SK-N-SH (cell line): ENCODE measurements at regions not wholly inside any gene's neighbourhood (a gene's known extent, or its start where the extent isn't known, plus 50 kb on each side); places are given as distances from the start of the nearest gene placed in this dataset.

ENCODE experiments used
- CTCF ChIA-PET: fragments of 300-600, 350-600 bp; formaldehyde crosslinking; extraction: SDS; loops from one replicate; lab custom pipeline; 2021; lab: Yijun Ruan, JAX
- POLR2A ChIA-PET: fragments of 350-600 bp; sonication (Branson Sonifier 250); formaldehyde crosslinking; extraction: SDS; loops from one replicate; lab custom pipeline; 2020; ENCODE audit warnings: antibody characterized with exemption, inconsistent platforms; lab: Yijun Ruan, JAX
- DNase-seq: peaks from one replicate; pipeline ENCODE4 v3.0.0; 2012
- H2AFZ ChIP-seq: fragments of 200-600 bp; sonication (generic); 2 replicates; pipeline ENCODE4 v1.8.1; 2016; ENCODE audit warnings: antibody characterized with exemption, mild to moderate bottlenecking, low read depth
- H3F3A ChIP-seq: fragments of 200-600 bp; sonication (generic); replicated peaks from 2 replicates; pipeline ENCODE3; 2016; ENCODE audit warnings: antibody characterized with exemption, mild to moderate bottlenecking; ENCODE audit not compliant: insufficient read depth
- H3K27ac ChIP-seq, 2 experiments: fragments of 200-500 bp in 1 of 2; fragments of 200-600 bp in 1 of 2; sonication (Bioruptor generic) in 1 of 2; sonication (generic), shearing (Covaris generic) in 1 of 2; 2 replicates each; pipeline versions ENCODE4 v1.5.1 to v1.6.1; 2014 to 2016; ENCODE audit warnings: low read depth in 2 of 2, inconsistent platforms in 1 of 2, low read length in 1 of 2, mild to moderate bottlenecking in 1 of 2, mixed read lengths in 1 of 2
- H3K27me3 ChIP-seq: fragments of 200-600 bp; sonication (generic), shearing (Covaris generic); 2 replicates; pipeline ENCODE4 v1.6.1; 2016; ENCODE audit warnings: mixed run types; ENCODE audit not compliant: insufficient read depth
- H3K36me3 ChIP-seq, 2 experiments: fragments of 200-500 bp in 1 of 2; fragments of 200-600 bp in 1 of 2; sonication (Bioruptor generic) in 1 of 2; sonication (generic) in 1 of 2; replicated peaks in 1 of 2; 2 replicates each; pipeline versions ENCODE3 to v1.5.1; 2014 to 2016; ENCODE audit warnings: low read length in 1 of 2, mild to moderate bottlenecking in 1 of 2; ENCODE audit not compliant: insufficient read depth in 2 of 2, control insufficient read depth in 1 of 2
- H3K4me1 ChIP-seq, 2 experiments: fragments of 200-500 bp in 1 of 2; fragments of 200-600 bp in 1 of 2; sonication (Bioruptor generic) in 1 of 2; sonication (generic), shearing (Covaris generic) in 1 of 2; 2 replicates each; pipeline versions ENCODE4 v1.5.1 to v1.6.1; 2014 to 2016; ENCODE audit warnings: low read depth in 1 of 2, low read length in 1 of 2, mixed run types in 1 of 2; ENCODE audit not compliant: insufficient read depth in 2 of 2, control insufficient read depth in 1 of 2
- H3K4me2 ChIP-seq: fragments of 200-600 bp; sonication (generic), shearing (Covaris generic); 2 replicates; pipeline ENCODE4 v1.6.1; 2017; ENCODE audit warnings: mixed run types
- H3K4me3 ChIP-seq, 2 experiments: fragments of 200-500 bp in 1 of 2; fragments of 200-600 bp in 1 of 2; sonication (Bioruptor generic) in 1 of 2; sonication (generic), shearing (Covaris generic) in 1 of 2; 2 replicates each; pipeline versions ENCODE4 v1.5.1 to v1.8.1; 2014 to 2016; ENCODE audit warnings: low read depth in 2 of 2, inconsistent platforms in 1 of 2, low read length in 1 of 2, mild to moderate bottlenecking in 1 of 2, mixed read lengths in 1 of 2, moderate library complexity in 1 of 2
- H3K79me2 ChIP-seq: fragments of 200-600 bp; sonication (generic); 2 replicates; pipeline ENCODE4 v1.8.1; 2017; ENCODE audit warnings: mild to moderate bottlenecking; ENCODE audit not compliant: insufficient read depth
- H3K9ac ChIP-seq: fragments of 200-600 bp; sonication (generic); 2 replicates; pipeline ENCODE4 v1.6.1; 2017; ENCODE audit warnings: mixed run types
- H3K9me2 ChIP-seq: fragments of 200-600 bp; sonication (generic); 2 replicates; pipeline ENCODE4 v1.6.1; 2017; ENCODE audit warnings: mixed run types
- H3K9me3 ChIP-seq: fragments of 200-600 bp; sonication (generic); 2 replicates; pipeline ENCODE4 v1.6.1; 2017; ENCODE audit warnings: mixed run types, mild to moderate bottlenecking, moderate library complexity
- H4K20me1 ChIP-seq: fragments of 200-600 bp; sonication (generic); 2 replicates; pipeline ENCODE4 v1.6.1; 2017; ENCODE audit warnings: mild to moderate bottlenecking, mixed run types; ENCODE audit not compliant: insufficient read depth
- CHD2 ChIP-seq: fragments of 150-350 bp; IDR thresholded peaks from 2 replicates; pipeline ENCODE4 v1.6.1; 2018; ENCODE audit warnings: low read length; ENCODE audit not compliant: partially characterized antibody
- EP300 ChIP-seq, 2 experiments: IDR thresholded peaks; 2 replicates each; pipeline versions ENCODE4 v1.4.0 to v1.6.1; 2012; ENCODE audit warnings: borderline replicate concordance in 1 of 2, low read depth in 1 of 2, low read length in 1 of 2
- EZH2phosphoT487 ChIP-seq: fragments of 200-600 bp; sonication (generic); IDR thresholded peaks from 2 replicates; pipeline ENCODE4 v1.6.1; 2017; ENCODE audit warnings: low read depth, mixed run types, mild to moderate bottlenecking, antibody characterized with exemption, moderate library complexity, borderline replicate concordance
- FOSL2 ChIP-seq: IDR thresholded peaks from 2 replicates; pipeline ENCODE4 v1.4.0; 2012; ENCODE audit warnings: low read depth, mild to moderate bottlenecking, moderate library complexity, borderline replicate concordance
- FOXJ3 ChIP-seq: sonication (generic); formaldehyde crosslinking; IDR thresholded peaks from 2 replicates; pipeline ENCODE4 v1.5.1; 2020; ENCODE audit warnings: mild to moderate bottlenecking, missing genetic modification reagents
- FOXM1 ChIP-seq: IDR thresholded peaks from 2 replicates; pipeline ENCODE4 v1.4.0; 2012; ENCODE audit warnings: low read depth, mild to moderate bottlenecking
- GABPA ChIP-seq: IDR thresholded peaks from 2 replicates; pipeline ENCODE4 v1.4.0; 2012; ENCODE audit warnings: low read depth, mild to moderate bottlenecking
- GATA2 ChIP-seq: sonication (generic); formaldehyde crosslinking; IDR thresholded peaks from 2 replicates; pipeline ENCODE4 v1.5.0; 2020; ENCODE audit warnings: mild to moderate bottlenecking, missing genetic modification reagents
- MAX ChIP-seq: IDR thresholded peaks from 2 replicates; pipeline ENCODE4 v1.4.0; 2012; ENCODE audit warnings: low read depth
- MEF2A ChIP-seq: IDR thresholded peaks from 2 replicates; pipeline ENCODE4 v1.4.0; 2012; ENCODE audit warnings: low read depth, borderline replicate concordance
- MXI1 ChIP-seq: IDR thresholded peaks from 2 replicates; pipeline ENCODE4 v1.6.1; 2012; ENCODE audit warnings: mild to moderate bottlenecking, low read depth, low read length, improper control_type of control experiment
- NRF1 ChIP-seq: IDR thresholded peaks from 2 replicates; pipeline ENCODE4 v1.6.1; 2012; ENCODE audit warnings: low read depth, mild to moderate bottlenecking, low read length
- RAD21 ChIP-seq: IDR thresholded peaks from 2 replicates; pipeline ENCODE4 v1.6.1; 2012; ENCODE audit warnings: mild to moderate bottlenecking, low read length
- RCOR1 ChIP-seq: fragments of 150-350 bp; IDR thresholded peaks from 2 replicates; pipeline ENCODE4 v1.6.1; 2017; ENCODE audit warnings: antibody characterized with exemption, low read length
- RXRA ChIP-seq: IDR thresholded peaks from 2 replicates; pipeline ENCODE4 v1.4.0; 2012; ENCODE audit warnings: low read depth, mild to moderate bottlenecking, borderline replicate concordance
- TAF1 ChIP-seq: IDR thresholded peaks from 2 replicates; pipeline ENCODE4 v1.6.1; 2012; ENCODE audit warnings: low read depth, mild to moderate bottlenecking, low read length, moderate library complexity, borderline replicate concordance
- USF2 ChIP-seq: fragments of 150-350 bp; IDR thresholded peaks from 2 replicates; pipeline ENCODE4 v1.6.1; 2017; ENCODE audit warnings: antibody characterized with exemption, low read length, low read depth, borderline replicate concordance
- WGBS: methylation state at CpG from one replicate; pipeline ENCODE4 v1.1.6; 2017; ENCODE audit warnings: low lambda C conversion rate; 5-methylcytosine and 5-hydroxymethylcytosine counted together
- TF ChIP-seq, protein P1 (sequence below): IDR thresholded peaks from 2 replicates; pipeline ENCODE4 v1.4.0; 2012; ENCODE audit warnings: low read depth, borderline replicate concordance
- TF ChIP-seq, protein P2 (sequence below): IDR thresholded peaks from 2 replicates; pipeline ENCODE4 v1.6.1; 2012; ENCODE audit warnings: mild to moderate bottlenecking, low read depth, low read length, moderate library complexity
- TF ChIP-seq, protein P3 (sequence below): IDR thresholded peaks from 2 replicates; pipeline ENCODE4 v1.4.0; 2012; ENCODE audit warnings: low read depth, borderline replicate concordance

GRCh38 chr21:16650714-16651366, 862.0 kb upstream of the CXADR start:
- Histone ChIP-seq H3K9ac (no peak overlapping the region), H3K27ac (no peak overlapping the region), H3K4me1 (no peaks in the 10 kb centered on the region), H3K9me2 (no peaks in the 10 kb centered on the region), H3K36me3 (no peaks in the 10 kb centered on the region), H2AFZ (no peak overlapping the region), H3K4me2 (no peak overlapping the region), H3K79me2 (no peaks in the 10 kb centered on the region), H3F3A (no peaks in the 10 kb centered on the region), H4K20me1 (no peaks in the 10 kb centered on the region), H3K4me3 (no peak overlapping the region), H3K27me3 (no peaks in the 10 kb centered on the region), H3K9me3 (no peaks in the 10 kb centered on the region)
- ChIA-PET POLR2A (no interaction called here), CTCF (interaction anchor here (1.0 to 1.1 kb wide), 2 partner anchors 9 to 26 kb away, joined by 3 read pairs; no protein-coding TSS in a partner anchor)
- DNase-seq = no peak
- TF ChIP-seq MXI1 (no peak), EZH2phosphoT487 (no peak), EP300 (IDR thresholded peaks at IDR 0.05; ENCODE audit: borderline replicate concordance in 1 of 2, low read depth in 1 of 2, low read length in 1 of 2) (no peak), CHD2 (no peak), GATA2 (no peak), GABPA (no peak), FOXM1 (no peak), TAF1 (no peak), FOXJ3 (CRISPR knock-in tag) (no peak), USF2 (no peak), RCOR1 (no peak), NRF1 (no peak), MAX (no peak), FOSL2 (no peak), MEF2A (no peak), RAD21 (no peak), RXRA (no peak)
- TF ChIP-seq, protein P1, sequence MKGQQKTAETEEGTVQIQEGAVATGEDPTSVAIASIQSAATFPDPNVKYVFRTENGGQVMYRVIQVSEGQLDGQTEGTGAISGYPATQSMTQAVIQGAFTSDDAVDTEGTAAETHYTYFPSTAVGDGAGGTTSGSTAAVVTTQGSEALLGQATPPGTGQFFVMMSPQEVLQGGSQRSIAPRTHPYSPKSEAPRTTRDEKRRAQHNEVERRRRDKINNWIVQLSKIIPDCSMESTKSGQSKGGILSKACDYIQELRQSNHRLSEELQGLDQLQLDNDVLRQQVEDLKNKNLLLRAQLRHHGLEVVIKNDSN = no peak
- TF ChIP-seq, protein P2, sequence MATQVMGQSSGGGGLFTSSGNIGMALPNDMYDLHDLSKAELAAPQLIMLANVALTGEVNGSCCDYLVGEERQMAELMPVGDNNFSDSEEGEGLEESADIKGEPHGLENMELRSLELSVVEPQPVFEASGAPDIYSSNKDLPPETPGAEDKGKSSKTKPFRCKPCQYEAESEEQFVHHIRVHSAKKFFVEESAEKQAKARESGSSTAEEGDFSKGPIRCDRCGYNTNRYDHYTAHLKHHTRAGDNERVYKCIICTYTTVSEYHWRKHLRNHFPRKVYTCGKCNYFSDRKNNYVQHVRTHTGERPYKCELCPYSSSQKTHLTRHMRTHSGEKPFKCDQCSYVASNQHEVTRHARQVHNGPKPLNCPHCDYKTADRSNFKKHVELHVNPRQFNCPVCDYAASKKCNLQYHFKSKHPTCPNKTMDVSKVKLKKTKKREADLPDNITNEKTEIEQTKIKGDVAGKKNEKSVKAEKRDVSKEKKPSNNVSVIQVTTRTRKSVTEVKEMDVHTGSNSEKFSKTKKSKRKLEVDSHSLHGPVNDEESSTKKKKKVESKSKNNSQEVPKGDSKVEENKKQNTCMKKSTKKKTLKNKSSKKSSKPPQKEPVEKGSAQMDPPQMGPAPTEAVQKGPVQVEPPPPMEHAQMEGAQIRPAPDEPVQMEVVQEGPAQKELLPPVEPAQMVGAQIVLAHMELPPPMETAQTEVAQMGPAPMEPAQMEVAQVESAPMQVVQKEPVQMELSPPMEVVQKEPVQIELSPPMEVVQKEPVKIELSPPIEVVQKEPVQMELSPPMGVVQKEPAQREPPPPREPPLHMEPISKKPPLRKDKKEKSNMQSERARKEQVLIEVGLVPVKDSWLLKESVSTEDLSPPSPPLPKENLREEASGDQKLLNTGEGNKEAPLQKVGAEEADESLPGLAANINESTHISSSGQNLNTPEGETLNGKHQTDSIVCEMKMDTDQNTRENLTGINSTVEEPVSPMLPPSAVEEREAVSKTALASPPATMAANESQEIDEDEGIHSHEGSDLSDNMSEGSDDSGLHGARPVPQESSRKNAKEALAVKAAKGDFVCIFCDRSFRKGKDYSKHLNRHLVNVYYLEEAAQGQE = no peak
- TF ChIP-seq, protein P3, sequence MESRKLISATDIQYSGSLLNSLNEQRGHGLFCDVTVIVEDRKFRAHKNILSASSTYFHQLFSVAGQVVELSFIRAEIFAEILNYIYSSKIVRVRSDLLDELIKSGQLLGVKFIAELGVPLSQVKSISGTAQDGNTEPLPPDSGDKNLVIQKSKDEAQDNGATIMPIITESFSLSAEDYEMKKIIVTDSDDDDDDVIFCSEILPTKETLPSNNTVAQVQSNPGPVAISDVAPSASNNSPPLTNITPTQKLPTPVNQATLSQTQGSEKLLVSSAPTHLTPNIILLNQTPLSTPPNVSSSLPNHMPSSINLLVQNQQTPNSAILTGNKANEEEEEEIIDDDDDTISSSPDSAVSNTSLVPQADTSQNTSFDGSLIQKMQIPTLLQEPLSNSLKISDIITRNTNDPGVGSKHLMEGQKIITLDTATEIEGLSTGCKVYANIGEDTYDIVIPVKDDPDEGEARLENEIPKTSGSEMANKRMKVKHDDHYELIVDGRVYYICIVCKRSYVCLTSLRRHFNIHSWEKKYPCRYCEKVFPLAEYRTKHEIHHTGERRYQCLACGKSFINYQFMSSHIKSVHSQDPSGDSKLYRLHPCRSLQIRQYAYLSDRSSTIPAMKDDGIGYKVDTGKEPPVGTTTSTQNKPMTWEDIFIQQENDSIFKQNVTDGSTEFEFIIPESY = no peak
- 71% methylated on average over 7 of the region's 7 CpGs for WGBS
